H1 (cell line): ENCODE measurements at regions not wholly inside any gene's neighbourhood (a gene's known extent, or its start where the extent isn't known, plus 50 kb on each side); places are given as distances from the start of the nearest gene placed in this dataset.

ENCODE experiments used
- CTCF ChIA-PET: fragments of 300-600 bp; sonication (Branson Sonifier 250); formaldehyde crosslinking; loops from one replicate; lab custom pipeline; 2021; ENCODE audit not compliant: partially characterized antibody; lab: Charles Lee
- POLR2A ChIA-PET: fragments of 300-600 bp; sonication (Branson Sonifier 250); formaldehyde crosslinking; loops from one replicate; lab custom pipeline; 2021; ENCODE audit warnings: inconsistent platforms; ENCODE audit not compliant: partially characterized antibody; lab: Charles Lee
- DNase-seq, 2 experiments: peaks; one replicate each; pipeline versions ENCODE4 v3.0.0 to v3.0.0-alpha.2; 2010 to 2022; ENCODE audit warnings: low spot score in 2 of 2, low read depth in 1 of 2, mixed read lengths in 1 of 2
- FAIRE-seq: peaks from 2 replicates; lab custom pipeline; 2011; peaks lifted over from hg19 to GRCh38; lab: Jason Lieb, UNC
- H2AFZ ChIP-seq: 2 replicates; pipeline ENCODE4 v1.8.1; 2012; ENCODE audit warnings: low read length, inconsistent platforms
- H2AK5ac ChIP-seq: 2 replicates; pipeline ENCODE4 v1.6.1; 2013; ENCODE audit warnings: low read depth, low read length
- H2BK120ac ChIP-seq: replicated peaks from 2 replicates; pipeline ENCODE3; 2013; ENCODE audit warnings: low read depth, low read length, inconsistent platforms
- H2BK12ac ChIP-seq: 2 replicates; pipeline ENCODE4 v1.6.1; 2013; ENCODE audit warnings: low read depth, low read length
- H2BK15ac ChIP-seq: 2 replicates; pipeline ENCODE4 v1.6.1; 2013; ENCODE audit warnings: low read length
- H2BK20ac ChIP-seq: 2 replicates; pipeline ENCODE4 v1.6.1; 2013; ENCODE audit warnings: low read length
- H2BK5ac ChIP-seq: 2 replicates; pipeline ENCODE4 v1.6.1; 2013; ENCODE audit warnings: low read depth, low read length
- H3K14ac ChIP-seq: 2 replicates; pipeline ENCODE4 v1.6.1; 2013; ENCODE audit warnings: inconsistent platforms; ENCODE audit not compliant: insufficient read length
- H3K18ac ChIP-seq: 2 replicates; pipeline ENCODE4 v1.6.1; 2013; ENCODE audit warnings: low read length; ENCODE audit errors: extremely low read depth
- H3K23ac ChIP-seq: 2 replicates; pipeline ENCODE4 v1.6.1; 2013; ENCODE audit warnings: inconsistent platforms; ENCODE audit not compliant: insufficient read length
- H3K23me2 ChIP-seq: 2 replicates; pipeline ENCODE4 v1.6.1; 2013; ENCODE audit warnings: low read depth, low read length
- H3K27ac ChIP-seq: 2 replicates; pipeline ENCODE4 v1.6.1; 2011; ENCODE audit warnings: low read depth, low read length, inconsistent platforms
- H3K27me3 ChIP-seq, 4 experiments: replicated peaks in 1 of 4; 1 replicate in 1 of 4; 2 replicates in 3 of 4; pipeline versions ENCODE4 v1.6.1 to v1.8.1; 2011 to 2013; ENCODE audit warnings: low read length in 3 of 4, mild to moderate bottlenecking in 3 of 4, inconsistent platforms in 2 of 4, mixed read lengths in 2 of 4, moderate library complexity in 1 of 4; ENCODE audit not compliant: control insufficient read depth in 3 of 4, insufficient read depth in 3 of 4; ENCODE audit errors: extremely low read depth in 1 of 4
- H3K36me3 ChIP-seq, 4 experiments: 2 replicates each; pipeline versions ENCODE4 v1.6.1 to v1.8.1; 2011 to 2013; ENCODE audit warnings: mild to moderate bottlenecking in 4 of 4, low read length in 3 of 4, moderate library complexity in 2 of 4, control low read depth in 1 of 4, inconsistent platforms in 1 of 4; ENCODE audit not compliant: insufficient read depth in 4 of 4, control insufficient read depth in 2 of 4
- H3K4ac ChIP-seq: replicated peaks from 2 replicates; pipeline ENCODE3; 2013; ENCODE audit warnings: low read length, low read depth, mixed read lengths, inconsistent platforms; ENCODE audit not compliant: insufficient read length
- H3K4me1 ChIP-seq, 4 experiments: replicated peaks in 1 of 4; 1 replicate in 1 of 4; 2 replicates in 3 of 4; pipeline versions ENCODE4 v1.6.1 to v1.8.1; 2011 to 2013; ENCODE audit warnings: low read length in 3 of 4, inconsistent platforms in 2 of 4, mixed read lengths in 1 of 4; ENCODE audit not compliant: insufficient read depth in 4 of 4, control insufficient read depth in 3 of 4
- H3K4me2 ChIP-seq, 2 experiments: 2 replicates each; pipeline versions ENCODE4 v1.6.1 to v1.8.1; 2011 to 2013; ENCODE audit warnings: low read depth in 2 of 2, low read length in 2 of 2, control low read depth in 1 of 2, inconsistent platforms in 1 of 2, mild to moderate bottlenecking in 1 of 2; ENCODE audit not compliant: insufficient read depth in 1 of 2
- H3K4me3 ChIP-seq, 4 experiments: fragments of 200-600, 300-600 bp in 1 of 4; sonication (generic), shearing (Covaris generic), sonication (Bioruptor Twin) in 1 of 4; 2 replicates each; pipeline versions ENCODE4 v1.5.1 to v1.8.1; 2011 to 2016; ENCODE audit warnings: low read length in 4 of 4, low read depth in 3 of 4, control low read depth in 2 of 4, inconsistent platforms in 2 of 4, mild to moderate bottlenecking in 2 of 4, mixed read lengths in 1 of 4, moderate library complexity in 1 of 4; ENCODE audit not compliant: insufficient read depth in 2 of 4; ENCODE audit errors: extremely low read depth in 1 of 4
- H3K56ac ChIP-seq: replicated peaks from 2 replicates; pipeline ENCODE3; 2013; ENCODE audit warnings: low read depth, mild to moderate bottlenecking, mixed read lengths, low read length, inconsistent platforms; ENCODE audit not compliant: insufficient read length
- H3K79me1 ChIP-seq: 2 replicates; pipeline ENCODE4 v1.6.1; 2013; ENCODE audit warnings: low read depth, low read length, control low read depth
- H3K79me2 ChIP-seq, 2 experiments: 2 replicates each; pipeline versions ENCODE4 v1.6.1 to v1.8.1; 2012 to 2013; ENCODE audit warnings: low read length in 2 of 2, mild to moderate bottlenecking in 2 of 2, inconsistent platforms in 1 of 2; ENCODE audit not compliant: insufficient read depth in 2 of 2, control insufficient read depth in 1 of 2
- H3K9ac ChIP-seq, 4 experiments: replicated peaks in 1 of 4; 1 replicate in 1 of 4; 2 replicates in 3 of 4; pipeline versions ENCODE4 v1.6.1 to v1.8.1; 2011 to 2013; ENCODE audit warnings: low read depth in 3 of 4, low read length in 3 of 4, control low read depth in 2 of 4, mild to moderate bottlenecking in 2 of 4, moderate library complexity in 2 of 4, inconsistent platforms in 1 of 4; ENCODE audit errors: extremely low read depth in 1 of 4
- H3K9me3 ChIP-seq, 2 experiments: 2 replicates each; pipeline versions ENCODE4 v1.6.1 to v1.8.1; 2012 to 2013; ENCODE audit warnings: mild to moderate bottlenecking in 2 of 2, moderate library complexity in 2 of 2, control low read depth in 1 of 2, inconsistent platforms in 1 of 2, low read depth in 1 of 2, low read length in 1 of 2, mixed read lengths in 1 of 2; ENCODE audit not compliant: insufficient read depth in 2 of 2
- H4K20me1 ChIP-seq, 2 experiments: replicated peaks in 1 of 2; 2 replicates each; pipeline versions ENCODE3 to v1.8.1; 2011 to 2013; ENCODE audit warnings: inconsistent platforms in 2 of 2, low read length in 2 of 2, mild to moderate bottlenecking in 1 of 2; ENCODE audit not compliant: insufficient read depth in 2 of 2, control insufficient read depth in 1 of 2
- H4K5ac ChIP-seq: 2 replicates; pipeline ENCODE4 v1.6.1; 2013; ENCODE audit warnings: low read length, low read depth, mixed read lengths, inconsistent platforms; ENCODE audit not compliant: insufficient read length
- H4K8ac ChIP-seq: 2 replicates; pipeline ENCODE4 v1.8.0; 2013; ENCODE audit warnings: mild to moderate bottlenecking, moderate library complexity, low read length, inconsistent platforms; ENCODE audit not compliant: insufficient read depth; ENCODE audit errors: extremely low read depth
- H4K91ac ChIP-seq: replicated peaks from 2 replicates; pipeline ENCODE3; 2013; ENCODE audit warnings: low read length, mixed read lengths, inconsistent platforms; ENCODE audit not compliant: insufficient read length
- BACH1 ChIP-seq: IDR thresholded peaks from 2 replicates; pipeline ENCODE4 v1.6.1; 2012; ENCODE audit warnings: low read length, improper control_type of control experiment
- CEBPB ChIP-seq: IDR thresholded peaks from 2 replicates; pipeline ENCODE4 v1.6.1; 2012; ENCODE audit warnings: low read depth, low read length
- CHD1 ChIP-seq: IDR thresholded peaks from 2 replicates; pipeline ENCODE4 v1.6.1; 2012; ENCODE audit warnings: low read depth, low read length, improper control_type of control experiment
- CREB1 ChIP-seq: IDR thresholded peaks from 2 replicates; pipeline ENCODE4 v1.6.1; 2012; ENCODE audit warnings: inconsistent platforms
- CTBP2 ChIP-seq: IDR thresholded peaks from 2 replicates; pipeline ENCODE4 v1.7.0; 2011; ENCODE audit warnings: borderline replicate concordance, mild to moderate bottlenecking, moderate library complexity, mixed read lengths, low read length; ENCODE audit not compliant: insufficient read depth, insufficient read length
- POLR2AphosphoS5 ChIP-seq: IDR thresholded peaks from 2 replicates; pipeline ENCODE4 v1.6.1; 2011; ENCODE audit warnings: low read depth, low read length
- RAD21 ChIP-seq, 2 experiments: IDR thresholded peaks in 1 of 2; conservative IDR thresholded peaks in 1 of 2; 2 replicates each; pipeline ENCODE4 v1.6.1; 2011; ENCODE audit warnings: low read depth in 2 of 2, low read length in 2 of 2, improper control_type of control experiment in 1 of 2, inconsistent platforms in 1 of 2, mild to moderate bottlenecking in 1 of 2, moderate library complexity in 1 of 2
- SP1 ChIP-seq: IDR thresholded peaks from 2 replicates; pipeline ENCODE4 v1.6.1; 2011; ENCODE audit warnings: low read depth, low read length
- SP4 ChIP-seq: IDR thresholded peaks from 2 replicates; pipeline ENCODE4 v1.6.1; 2012; ENCODE audit warnings: low read length, inconsistent platforms
- WGBS, 2 experiments: shearing (Covaris generic) in 1 of 2; methylation state at CpG; one replicate each; pipeline versions ENCODE4 v1.1.6 to v1.1.7; 2013 to 2015; ENCODE audit warnings: low lambda C conversion rate in 2 of 2, mixed read lengths in 2 of 2, inconsistent platforms in 1 of 2, low coverage in 1 of 2, missing lambda C conversion rate in 1 of 2; ENCODE audit not compliant: insufficient replicate concordance in 2 of 2, insufficient coverage in 1 of 2, insufficient read length in 1 of 2; ENCODE audit errors: extremely low coverage in 1 of 2, missing lambda C conversion rate in 1 of 2; 5-methylcytosine and 5-hydroxymethylcytosine counted together

DNA sequence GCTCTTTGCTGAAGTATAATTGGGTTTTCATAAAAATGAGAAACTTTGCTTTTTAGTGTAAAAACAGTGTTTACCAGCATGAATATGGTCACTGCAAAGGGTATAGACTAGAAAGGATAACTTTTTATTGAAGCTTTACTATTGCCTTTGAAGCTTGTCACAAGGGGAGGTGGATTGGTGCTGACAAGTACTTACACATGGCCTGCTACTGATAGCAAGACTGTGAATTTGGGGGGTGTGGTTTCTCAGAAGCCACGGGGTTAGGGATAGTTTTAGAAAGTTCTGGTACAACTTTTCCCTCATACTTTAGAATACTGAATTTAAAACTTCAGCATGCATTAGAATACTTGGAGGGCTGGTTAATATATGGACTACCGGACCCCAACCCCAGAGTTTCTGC lies 294.1 kb downstream of the SOCS6 start:
- Histone ChIP-seq H2BK12ac (no peak overlapping the region), H3K27ac (no peak overlapping the region), H4K91ac (no peak overlapping the region), H2AK5ac (no peak overlapping the region), H3K23me2 (no peaks in the 10 kb centered on the region), H3K23ac (no peak overlapping the region), H2BK5ac (no peak overlapping the region), H2BK20ac (no peak overlapping the region), H3K9me3 (peaks cover 52 to 64% of the 10 kb centered on the region in 2 experiments), H3K79me2 (no peaks in the 10 kb centered on the region), H3K56ac (no peak overlapping the region), H3K4me3 (no peak overlapping the region), H3K4ac (no peak overlapping the region), H3K14ac (no peak overlapping the region), H2BK15ac (no peak overlapping the region), H3K79me1 (no peaks in the 10 kb centered on the region), H2BK120ac (no peak overlapping the region), H2AFZ (no peak overlapping the region), H4K8ac (no peak overlapping the region), H4K20me1 (no peaks in the 10 kb centered on the region), H4K5ac (no peak overlapping the region), H3K27me3 (no peaks in the 10 kb centered on the region), H3K36me3 (no peaks in the 10 kb centered on the region), H3K9ac (no peak overlapping the region; a peak in 2 of 7 replicates), H3K18ac (no peak overlapping the region), H3K4me1 (no peaks in the 10 kb centered on the region), H3K4me2 (no peak overlapping the region)
- TF ChIP-seq CREB1 (no peak), CHD1 (no peak), RAD21 (IDR thresholded peaks at IDR 0.05 in 1 of 2, conservative IDR thresholded peaks at IDR 0.05 in 1 of 2; ENCODE audit: low read depth in 2 of 2, low read length in 2 of 2) (no peak), SP1 (no peak), CEBPB (no peak), POLR2AphosphoS5 (no peak), BACH1 (no peak), CTBP2 (no peak), SP4 (no peak)
- ChIA-PET POLR2A (no interaction called here), CTCF (no interaction called here)
- WGBS, 2 experiments, result 67% methylated on average over 2 of the region's 2 CpGs; no CpG with 5 or more reads in 1 of the 2 experiments
- no peak for DNase-seq
- FAIRE-seq, result no peak
